ENCODE measurements at regions not wholly inside any gene's neighbourhood (a gene's known extent, or its start where the extent isn't known, plus 50 kb on each side); places are given as distances from the start of the nearest gene placed in this dataset.
"Not testable (repeated sequence)": the region's sequence is repeated elsewhere in the genome, so short reads cannot be mapped to it uniquely, and the experiment has no call there.

- DNase-seq = no peak
Measured at GRCh38 chr10:9081961-9082360, 1027.5 kb downstream of the GATA3 start.

GRCh38 chr10:9091530-9092093 lies 1037.1 kb downstream of the GATA3 start:
- no peak for DNase-seq

- peak; percentile 2 for DNase-seq
Measured at GRCh38 chr10:9096288-9096687, 1041.8 kb downstream of the GATA3 start.

- DNase-seq = no peak
Measured at GRCh38 chr10:9097206-9097990, 1042.9 kb downstream of the GATA3 start.

GRCh38 chr10:9097991-9098306 lies 1043.5 kb downstream of the GATA3 start:
- no peak for DNase-seq

DNA sequence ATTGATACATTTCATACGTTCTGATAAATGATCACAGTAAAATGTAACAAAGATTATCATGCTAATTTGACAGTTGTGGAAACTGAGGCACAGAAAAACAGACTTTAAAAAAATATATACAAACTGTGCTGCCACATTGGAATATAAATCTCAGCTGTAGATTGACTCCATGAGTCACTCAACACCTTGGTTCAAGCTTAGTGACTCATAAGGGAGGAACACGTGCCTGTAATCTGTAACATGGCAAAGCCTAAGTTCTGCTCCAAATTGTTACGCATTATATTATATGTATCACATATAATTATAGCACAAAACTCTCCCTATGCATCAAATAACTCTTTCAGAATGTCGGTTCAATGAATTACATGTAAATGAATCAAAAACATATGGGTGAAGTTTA lies 1047.5 kb downstream of the GATA3 start:
- no peak for DNase-seq

DNA sequence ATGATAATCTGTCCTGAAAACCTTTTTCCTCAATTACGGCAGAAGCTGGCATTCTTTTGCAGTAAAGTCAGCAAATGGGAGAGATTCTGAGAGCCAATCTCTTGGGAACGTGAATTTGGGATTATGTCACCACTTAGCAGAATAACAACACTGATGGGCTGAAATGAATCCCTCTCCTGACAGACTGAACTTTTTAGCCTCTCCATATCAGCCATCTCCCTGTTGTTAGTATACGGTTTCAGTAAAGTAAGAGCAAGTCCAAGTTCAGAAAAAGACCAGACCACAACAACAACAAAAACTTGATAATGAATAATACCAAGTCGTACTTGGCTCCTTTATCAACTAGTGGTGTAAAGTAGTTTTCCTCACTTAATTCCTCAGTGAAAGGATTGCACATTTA lies 1048.8 kb downstream of the GATA3 start:
- no peak for DNase-seq

GRCh38 chr10:9111976-9112375 lies 1057.5 kb downstream of the GATA3 start:
- no peak for DNase-seq

DNA sequence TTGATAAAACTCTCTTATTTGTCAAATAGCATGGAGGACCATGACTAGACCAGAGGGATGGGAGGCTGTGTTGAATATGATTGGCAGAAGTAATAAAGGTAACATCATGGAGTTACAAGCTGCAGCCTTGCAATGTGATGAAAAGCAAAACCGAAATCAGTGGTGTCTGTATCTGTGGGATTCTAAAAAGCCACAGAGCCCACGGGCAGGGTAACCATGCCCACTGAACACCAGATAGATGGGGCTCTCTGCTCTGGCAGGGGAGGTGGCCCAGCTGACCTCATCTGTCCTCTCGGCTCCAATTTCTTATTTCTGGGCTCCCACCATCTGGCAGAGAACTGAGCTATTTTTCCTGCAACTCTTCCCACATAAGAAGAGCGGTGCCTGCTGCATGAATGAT lies 1072.2 kb downstream of the GATA3 start:
- DNase-seq = no peak

- no peak for DNase-seq
Measured at GRCh38 chr10:9137368-9137767, 1082.9 kb downstream of the GATA3 start.

DNA sequence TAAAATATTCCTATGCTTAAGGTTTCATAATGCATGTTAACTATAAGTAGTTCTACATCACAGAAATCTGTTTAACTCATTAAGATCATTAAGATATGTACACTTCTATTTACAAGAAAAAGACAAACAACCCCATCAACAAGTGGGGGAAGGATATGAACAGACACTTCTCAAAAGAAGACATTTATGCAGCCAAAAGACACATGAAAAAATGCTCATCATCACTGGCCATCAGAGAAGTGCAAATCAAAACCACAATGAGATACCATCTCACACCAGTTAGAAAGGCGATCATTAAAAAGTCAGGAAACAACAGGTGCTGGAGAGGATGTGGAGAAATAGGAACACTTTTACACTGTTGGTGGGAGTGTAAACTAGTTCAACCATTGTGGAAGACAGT lies 1084.3 kb downstream of the GATA3 start:
- not testable (repeated sequence) for DNase-seq

DNA sequence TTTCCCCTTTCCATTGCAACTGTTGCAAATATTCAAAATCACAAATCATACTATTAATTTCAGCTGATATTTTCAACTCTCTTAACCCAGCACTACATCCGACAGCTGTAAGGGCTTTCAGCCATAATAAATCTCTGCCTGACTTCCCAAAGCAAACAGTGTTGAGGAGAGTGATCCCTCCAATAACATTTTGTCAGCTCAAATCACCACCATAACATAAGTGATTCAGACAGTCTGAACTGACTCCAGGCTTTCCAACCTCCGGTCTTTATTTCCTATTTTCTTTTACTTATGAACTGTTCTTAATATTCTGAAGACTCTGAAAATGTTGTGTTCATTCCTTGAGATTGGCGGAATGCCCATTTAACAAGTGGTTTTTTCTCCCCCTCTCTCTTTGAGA lies 1085.9 kb downstream of the GATA3 start:
- DNase-seq = no peak

GRCh38 chr10:9147475-9147874 lies 1093.0 kb downstream of the GATA3 start:
- no peak for DNase-seq

DNA sequence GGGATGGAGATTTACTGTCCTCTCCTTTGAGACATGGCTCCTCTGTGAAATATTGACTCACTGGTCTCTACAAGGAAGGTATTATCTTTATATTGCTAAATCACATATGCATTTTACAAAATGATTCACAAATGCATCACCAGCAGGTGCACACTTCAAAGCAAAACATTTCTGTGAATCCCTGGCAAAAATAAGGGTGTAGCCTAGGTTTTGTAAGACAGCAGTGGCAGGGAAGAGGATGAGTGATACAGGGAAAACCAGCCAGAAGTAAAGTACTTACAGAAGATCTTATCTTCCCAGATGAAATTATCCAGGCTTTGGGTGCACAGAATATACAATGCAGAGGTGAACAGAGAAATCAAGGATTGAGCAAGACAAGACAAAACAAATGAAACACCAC lies 1094.6 kb downstream of the GATA3 start:
- no peak for DNase-seq

GRCh38 chr10:9153057-9153456 lies 1098.6 kb downstream of the GATA3 start:
- not testable (repeated sequence) for DNase-seq

DNA sequence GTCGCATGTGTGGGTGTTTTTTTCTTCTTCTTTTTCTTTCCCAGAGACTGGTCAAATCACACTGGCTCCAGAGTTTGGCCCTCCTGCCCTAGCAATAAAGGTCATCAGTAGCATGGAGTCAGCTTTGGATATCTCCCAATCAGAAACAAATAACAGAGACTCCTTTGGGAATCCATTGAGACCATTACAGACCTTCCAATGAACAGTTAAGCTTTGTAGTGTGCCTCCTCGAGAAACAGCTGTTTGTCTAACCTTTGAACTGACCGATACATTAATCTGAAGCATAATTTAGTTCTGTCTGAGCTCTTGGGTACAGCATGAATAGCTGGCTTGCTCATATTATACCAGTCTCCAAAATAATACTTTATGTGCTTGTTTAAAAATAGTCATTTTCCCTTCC lies 1103.2 kb downstream of the GATA3 start:
- DNase-seq = no peak

DNA sequence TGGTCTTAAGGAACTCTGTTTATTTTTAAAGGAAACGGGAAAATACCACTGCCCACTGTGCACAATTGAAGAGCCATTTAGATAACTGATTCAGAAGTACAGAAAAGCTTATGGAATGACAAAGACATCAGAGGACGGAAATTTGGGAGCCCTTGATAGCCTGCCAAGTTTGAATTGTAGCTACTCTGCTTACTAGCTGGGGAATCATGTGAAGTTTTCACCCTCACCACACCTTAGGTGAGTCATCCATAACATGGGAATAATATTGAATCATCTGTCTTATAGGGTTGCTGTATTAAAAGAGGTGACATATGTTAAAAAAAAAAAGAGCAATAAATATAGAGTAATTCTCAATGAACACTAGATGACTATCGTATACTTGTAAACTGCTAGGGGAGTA lies 1104.2 kb downstream of the GATA3 start:
- no peak for DNase-seq

DNA sequence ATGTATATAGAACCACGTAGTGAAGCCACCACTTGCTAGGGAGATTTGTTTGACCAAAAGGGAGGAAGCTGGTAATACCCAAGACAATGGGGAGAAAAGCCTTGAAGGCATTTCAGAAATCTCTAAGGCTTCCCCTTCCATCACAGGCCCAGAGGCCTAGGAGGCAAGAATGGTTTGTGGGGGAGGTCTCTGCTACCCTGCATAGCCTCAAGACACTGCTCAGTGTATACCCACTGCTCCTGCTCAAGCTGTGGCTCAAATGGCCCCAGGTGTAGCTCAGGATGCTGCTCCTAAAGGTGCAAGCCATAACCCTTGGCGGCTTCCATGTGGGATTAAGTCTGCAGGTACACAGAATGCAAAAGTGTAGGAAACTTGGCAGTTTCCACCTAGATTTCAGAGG lies 1105.8 kb downstream of the GATA3 start:
- no peak for DNase-seq

DNA sequence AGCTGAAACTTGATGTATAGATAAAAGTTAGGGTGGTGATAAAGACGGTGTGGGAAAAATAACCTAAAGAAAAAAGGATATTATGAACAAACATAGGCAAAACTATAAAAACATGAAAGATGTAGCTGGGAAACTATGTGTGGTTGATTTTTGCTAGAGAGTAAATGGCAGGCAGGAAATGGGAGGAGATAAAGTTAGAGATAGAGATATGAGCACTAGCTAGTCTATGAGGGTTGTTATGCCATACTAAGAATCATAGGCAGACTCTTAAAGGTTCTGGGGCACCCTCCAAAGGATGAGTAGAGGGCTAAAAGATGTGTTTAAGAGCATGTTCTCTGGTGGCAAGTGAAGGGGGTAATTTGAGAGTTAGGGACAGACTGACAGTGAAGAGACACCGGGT lies 1109.2 kb downstream of the GATA3 start:
- no peak for DNase-seq

DNA sequence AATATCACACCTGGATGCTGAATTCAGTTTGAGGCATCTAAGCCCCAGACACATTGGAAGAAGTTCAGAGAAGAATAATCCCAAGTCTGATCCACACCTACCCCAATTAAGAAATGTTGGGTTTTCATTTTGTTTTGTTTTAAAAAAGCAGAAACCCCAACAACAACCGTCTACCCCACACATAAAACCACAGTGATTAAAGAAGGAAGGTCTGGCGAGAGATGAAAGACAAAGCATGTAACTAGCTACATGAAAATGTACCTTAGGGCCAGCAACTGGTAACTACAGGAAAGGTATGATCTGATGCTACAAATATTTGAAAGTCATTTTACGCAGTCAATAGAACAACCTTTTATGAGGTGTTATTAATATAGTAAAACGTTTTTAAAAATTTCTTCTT lies 1112.3 kb downstream of the GATA3 start:
- no peak for DNase-seq

DNA sequence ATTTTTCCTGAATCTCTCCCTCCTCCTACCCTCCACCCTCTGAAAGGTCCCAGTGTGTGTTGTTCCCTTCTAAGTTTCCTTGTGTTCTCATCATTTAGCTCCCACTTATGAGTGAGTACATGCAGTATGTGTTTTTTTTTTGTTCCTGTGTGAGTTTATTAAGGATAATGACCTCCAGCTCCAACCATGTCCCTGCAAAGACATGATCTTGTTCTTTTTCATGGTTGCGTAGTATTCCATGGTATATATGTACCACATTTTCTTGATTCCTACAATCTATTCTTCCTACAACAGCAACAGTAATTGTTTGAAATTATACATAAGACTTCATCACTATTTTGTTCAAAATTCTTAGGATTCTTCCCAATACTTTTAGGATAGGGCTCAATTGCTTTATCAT lies 1117.8 kb downstream of the GATA3 start:
- DNase-seq = no peak

- no peak for DNase-seq
Measured at GRCh38 chr10:9175200-9175599, 1120.7 kb downstream of the GATA3 start.

DNA sequence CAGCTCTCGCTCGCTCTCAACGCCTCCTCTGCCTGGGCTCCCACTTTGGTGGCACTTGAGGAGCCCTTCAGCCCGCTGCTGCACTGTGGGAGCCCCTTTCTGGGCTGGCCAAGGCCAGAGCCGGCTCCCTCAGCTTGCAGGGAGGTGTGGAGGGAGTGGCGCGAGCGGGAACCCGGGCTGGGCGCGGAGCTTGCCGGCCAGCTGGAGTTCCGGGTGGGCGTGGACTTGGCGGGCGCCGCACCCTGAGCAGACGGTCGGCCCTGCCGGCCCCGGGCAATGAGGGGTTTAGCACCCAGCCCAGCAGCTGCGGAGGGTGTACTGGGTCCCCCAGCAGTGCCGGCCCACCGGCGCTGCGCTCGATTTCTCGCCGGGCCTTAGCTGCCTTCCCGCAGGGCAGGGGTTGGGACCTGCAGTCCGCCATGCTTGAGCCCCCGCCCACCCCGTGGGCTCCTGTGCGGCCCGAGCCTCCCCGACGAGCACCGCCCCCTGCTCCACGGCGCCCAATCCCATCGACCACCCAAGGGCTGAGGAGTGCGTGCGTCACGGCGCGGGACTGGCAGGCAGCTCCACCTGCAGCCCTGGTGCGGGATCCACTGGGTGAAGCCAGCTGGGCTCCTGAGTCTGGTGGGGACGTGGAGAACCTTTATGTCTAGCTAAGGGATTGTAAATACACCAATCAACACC lies 1128.9 kb downstream of the GATA3 start:
- DNase-seq = not testable (repeated sequence)

DNA sequence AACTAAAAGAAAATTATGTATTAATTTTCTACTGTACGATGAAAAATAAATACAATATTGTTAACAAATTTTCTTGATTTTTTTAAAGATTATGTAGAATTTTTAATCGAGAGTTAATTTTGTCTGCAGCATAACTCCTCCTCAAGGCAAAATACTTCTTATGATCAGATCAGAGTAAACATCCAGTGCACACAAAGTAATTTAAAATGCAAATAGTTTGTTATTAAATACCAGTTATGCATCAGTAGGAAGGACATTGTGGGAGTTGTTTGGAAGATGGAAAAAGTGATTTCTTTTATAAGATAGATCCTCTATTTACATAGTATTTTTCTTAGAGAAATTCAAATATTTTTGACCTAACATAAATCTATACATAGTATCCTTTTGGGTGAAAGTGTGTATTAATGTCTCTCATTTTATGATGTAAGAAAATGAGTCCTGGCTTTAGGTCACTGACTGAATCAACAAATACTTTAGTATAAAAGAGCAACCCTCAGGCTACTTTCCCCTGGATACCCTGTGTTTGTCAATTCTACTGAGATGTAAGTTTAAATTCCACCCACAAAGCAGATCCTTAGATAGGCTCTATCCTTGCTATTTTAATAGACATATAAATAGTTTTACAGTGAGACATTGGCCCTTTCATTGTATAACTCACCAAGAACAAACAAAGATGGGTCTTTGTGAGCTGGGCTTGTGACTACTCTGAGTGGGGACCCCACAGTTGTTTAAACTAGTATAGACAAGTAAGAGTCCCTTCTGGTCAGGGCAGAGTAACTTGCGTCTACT lies 1133.7 kb downstream of the GATA3 start:
- DNase-seq = no peak

All from T-helper 9 cell (primary cell).